HCT116 (cell line): ENCODE measurements at regions not wholly inside any gene's neighbourhood (a gene's known extent, or its start where the extent isn't known, plus 50 kb on each side); places are given as distances from the start of the nearest gene placed in this dataset.

Experiments
- ATAC-seq: fragments of 200-7000 bp; cut with Tn5 transposase; 2 replicates; pipeline ENCODE4 v1.9.1; 2020; ENCODE audit warnings: mild to moderate bottlenecking, moderate library complexity
- BruUV-seq: library from RNA; stranded (reverse); fragments of 400-500 nt; replicated peaks from 2 replicates; lab custom pipeline; 2021; lab: Mats Ljungman, UMichigan
- CTCF ChIA-PET: fragments of 300-600 bp; sonication (Branson Sonifier 250); formaldehyde crosslinking; loops from one replicate; lab custom pipeline; 2021; ENCODE audit warnings: antibody characterized with exemption; lab: Charles Lee
- POLR2A ChIA-PET: fragments of 300-600, 350-600 bp; sonication (Branson Sonifier 250); formaldehyde crosslinking; loops from one replicate; lab custom pipeline; 2021; ENCODE audit warnings: antibody characterized with exemption; lab: Charles Lee
- RAD21 ChIA-PET, 2 experiments: fragments of 300-600 bp; sonication (Branson Sonifier 250); formaldehyde crosslinking; loops; one replicate each; lab custom pipeline; 2023; ENCODE audit warnings: low total read pairs in 2 of 2; ENCODE audit not compliant: uncharacterized antibody in 2 of 2, unreplicated experiment in 2 of 2, low non-redundant PET in 1 of 2; lab: Charles Lee
- DNase-seq: peaks from one replicate; pipeline ENCODE4 v3.0.0-alpha.2; 2010; ENCODE audit warnings: low read depth, low spot score
- H2AFZ ChIP-seq: fragments of 200-600 bp; shearing (Covaris generic), sonication (generic); 2 replicates; pipeline ENCODE4 v1.6.1; 2017; ENCODE audit warnings: low read depth, mixed run types, mixed read lengths, antibody characterized with exemption, low read length; ENCODE audit not compliant: poor library complexity, severe bottlenecking
- H3K27ac ChIP-seq: 2 replicates; pipeline ENCODE4 v1.5.1; 2012; ENCODE audit warnings: low read depth, low read length
- H3K27me3 ChIP-seq: fragments of 200-600 bp; sonication (generic); 2 replicates; pipeline ENCODE4 v1.6.1; 2016; ENCODE audit warnings: mixed run types, low read length, mixed read lengths; ENCODE audit not compliant: insufficient read depth
- H3K36me3 ChIP-seq, 2 experiments: fragments of 200-500 bp in 1 of 2; fragments of 200-600 bp in 1 of 2; sonication (Bioruptor generic) in 1 of 2; sonication (generic) in 1 of 2; 2 replicates each; pipeline versions ENCODE4 v1.5.1 to v1.6.1; 2014 to 2016; ENCODE audit warnings: low read length in 2 of 2, inconsistent platforms in 1 of 2, mixed read lengths in 1 of 2, mixed run types in 1 of 2; ENCODE audit not compliant: insufficient read depth in 2 of 2, control insufficient read depth in 1 of 2
- H3K4me1 ChIP-seq, 2 experiments: fragments of 200-600 bp in 1 of 2; sonication (generic) in 1 of 2; 2 replicates each; pipeline versions ENCODE4 v1.5.1 to v1.6.1; 2012 to 2017; ENCODE audit warnings: low read length in 2 of 2, inconsistent platforms in 1 of 2, mild to moderate bottlenecking in 1 of 2, mixed read lengths in 1 of 2, mixed run types in 1 of 2, moderate library complexity in 1 of 2; ENCODE audit not compliant: insufficient read depth in 2 of 2, control insufficient read depth in 1 of 2
- H3K4me2 ChIP-seq: fragments of 200-600 bp; sonication (generic); 2 replicates; pipeline ENCODE4 v1.6.1; 2017; ENCODE audit warnings: mixed run types, low read length, mixed read lengths
- H3K4me3 ChIP-seq, 2 experiments: fragments of 200-600 bp in 1 of 2; sonication (generic) in 1 of 2; replicated peaks in 1 of 2; 2 replicates each; pipeline ENCODE4 v1.5.1; 2011 to 2016; ENCODE audit warnings: low read length in 2 of 2, control low read depth in 1 of 2, low read depth in 1 of 2, mild to moderate bottlenecking in 1 of 2, mixed read lengths in 1 of 2, mixed run types in 1 of 2
- H3K79me2 ChIP-seq: fragments of 200-600 bp; sonication (generic); 2 replicates; pipeline ENCODE4 v1.6.1; 2017; ENCODE audit warnings: mild to moderate bottlenecking, mixed run types, low read length, moderate library complexity, mixed read lengths; ENCODE audit not compliant: insufficient read depth
- H3K9ac ChIP-seq: fragments of 200-600 bp; sonication (generic); 2 replicates; pipeline ENCODE4 v1.6.1; 2016; ENCODE audit warnings: low read length, mixed read lengths
- H3K9me2 ChIP-seq: fragments of 200-600 bp; sonication (generic), shearing (Covaris generic); 2 replicates; pipeline ENCODE4 v1.6.1; 2017; ENCODE audit warnings: mixed run types, mild to moderate bottlenecking, moderate library complexity; ENCODE audit not compliant: insufficient read depth
- H3K9me3 ChIP-seq, 2 experiments: fragments of 200-500 bp in 1 of 2; fragments of 200-600 bp in 1 of 2; sonication (Bioruptor generic) in 1 of 2; sonication (generic) in 1 of 2; 2 replicates each; pipeline ENCODE4 v1.6.1; 2014 to 2017; ENCODE audit warnings: low read length in 2 of 2, mixed read lengths in 2 of 2, inconsistent platforms in 1 of 2, low read depth in 1 of 2, mild to moderate bottlenecking in 1 of 2, mixed run types in 1 of 2, moderate library complexity in 1 of 2; ENCODE audit not compliant: control insufficient read depth in 1 of 2, insufficient read depth in 1 of 2
- H4K20me1 ChIP-seq: fragments of 200-600 bp; sonication (generic), shearing (Covaris generic); 2 replicates; pipeline ENCODE4 v1.6.1; 2017; ENCODE audit warnings: mixed run types, mild to moderate bottlenecking, moderate library complexity; ENCODE audit not compliant: insufficient read depth
- ATF3 ChIP-seq: IDR thresholded peaks from 2 replicates; pipeline ENCODE4 v1.6.1; 2012
- CEBPB ChIP-seq: IDR thresholded peaks from 2 replicates; pipeline ENCODE4 v1.6.1; 2012; ENCODE audit warnings: low read depth
- EGR1 ChIP-seq: IDR thresholded peaks from 2 replicates; pipeline ENCODE4 v1.6.1; 2012; ENCODE audit warnings: low read depth
- ELF1 ChIP-seq: IDR thresholded peaks from 2 replicates; pipeline ENCODE4 v1.6.1; 2012; ENCODE audit warnings: low read depth, borderline replicate concordance
- EZH2 ChIP-seq: fragments of 200-600 bp; sonication (generic); IDR thresholded peaks from 2 replicates; pipeline ENCODE4 v1.6.1; 2017; ENCODE audit warnings: antibody characterized with exemption, mixed run types
- FOSL1 ChIP-seq: IDR thresholded peaks from 2 replicates; pipeline ENCODE4 v1.6.1; 2012; ENCODE audit warnings: low read depth
- JUND ChIP-seq: IDR thresholded peaks from 2 replicates; pipeline ENCODE4 v1.6.1; 2012
- POLR2A ChIP-seq: IDR thresholded peaks from 2 replicates; pipeline ENCODE4 v1.7.0; 2011; ENCODE audit warnings: borderline replicate concordance; ENCODE audit not compliant: insufficient read depth, insufficient read length; ENCODE audit errors: extremely low read depth
- POLR2AphosphoS5 ChIP-seq: IDR thresholded peaks from 2 replicates; pipeline ENCODE4 v1.6.1; 2011; ENCODE audit warnings: mild to moderate bottlenecking, low read depth, low read length, moderate library complexity
- ZBTB33 ChIP-seq: IDR thresholded peaks from 2 replicates; pipeline ENCODE4 v1.6.1; 2011; ENCODE audit warnings: mild to moderate bottlenecking, low read length, moderate library complexity; ENCODE audit not compliant: insufficient replicate concordance; ENCODE audit errors: extremely low read depth
- ZFX ChIP-seq: fragments of 450-650 bp; IDR thresholded peaks from 2 replicates; pipeline ENCODE4 v1.6.1; 2017
- ZNF274 ChIP-seq: fragments of 200-500 bp; sonication (Bioruptor generic); IDR thresholded peaks from 2 replicates; pipeline ENCODE4 v1.6.1; 2014; ENCODE audit warnings: mild to moderate bottlenecking, low read depth, low read length, inconsistent platforms
- intact Hi-C: fragments of 100-400 bp; cut with micrococcal nuclease; formaldehyde crosslinking; loops from 2 replicates; pipeline ENCODE4 v1.10.0; 2022
- TF ChIP-seq, protein P1 (sequence below), 3 experiments: fragments of 200-600 bp in 1 of 3; sonication (generic) in 1 of 3; IDR thresholded peaks in 2 of 3; conservative IDR thresholded peaks in 1 of 3; 2 replicates each; pipeline ENCODE4 v1.5.1; 2012 to 2017; ENCODE audit warnings: low read depth in 2 of 3, low read length in 2 of 3, antibody characterized with exemption in 1 of 3, borderline replicate concordance in 1 of 3, control low read depth in 1 of 3, mild to moderate bottlenecking in 1 of 3, mixed read lengths in 1 of 3, mixed run types in 1 of 3, moderate library complexity in 1 of 3; ENCODE audit not compliant: insufficient read depth in 1 of 3
- TF ChIP-seq, protein P2 (sequence below): IDR thresholded peaks from 2 replicates; pipeline ENCODE4 v1.6.1; 2012
- TF ChIP-seq, protein P3 (sequence below): IDR thresholded peaks from 2 replicates; pipeline ENCODE4 v1.6.1; 2012; ENCODE audit warnings: low read depth

DNA sequence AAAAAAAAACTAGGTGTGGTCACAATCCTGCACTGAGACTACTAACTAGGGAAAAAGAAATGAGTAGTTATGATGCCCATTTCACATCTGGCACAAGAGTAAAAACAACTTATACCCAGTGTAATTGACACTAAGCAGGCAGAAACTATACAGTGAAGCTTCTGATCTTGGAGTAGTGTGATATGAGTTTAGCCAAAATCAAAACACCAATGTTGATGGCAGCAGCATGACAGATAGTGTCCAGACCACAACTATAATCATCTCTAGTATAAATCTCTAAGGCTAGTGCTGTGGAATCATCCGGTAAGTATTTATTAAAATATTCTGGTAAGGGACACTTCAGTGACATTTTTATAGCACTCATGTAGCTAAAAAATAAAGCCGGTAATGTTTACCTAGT lies 108.5 kb upstream of the EPHA6 start:
- CTCF ChIA-PET, result no interaction called here
- POLR2A ChIA-PET, result no interaction called here
- Histone ChIP-seq H3K9ac (no peak overlapping the region), H2AFZ (no peak overlapping the region), H3K27ac (no peak overlapping the region), H3K36me3 (no peaks in the 10 kb centered on the region), H4K20me1 (no peaks in the 10 kb centered on the region), H3K4me2 (no peak overlapping the region), H3K4me1 (no peaks in the 10 kb centered on the region), H3K27me3 (no peaks in the 10 kb centered on the region), H3K9me3 (peaks cover 3 to 15% of the 10 kb centered on the region in 2 experiments; a peak in 2 of 4 replicates), H3K4me3 (no peak overlapping the region), H3K9me2 (no peaks in the 10 kb centered on the region), H3K79me2 (no peaks in the 10 kb centered on the region)
- intact Hi-C loops, result no loop called here
- TF ChIP-seq, protein P1, sequence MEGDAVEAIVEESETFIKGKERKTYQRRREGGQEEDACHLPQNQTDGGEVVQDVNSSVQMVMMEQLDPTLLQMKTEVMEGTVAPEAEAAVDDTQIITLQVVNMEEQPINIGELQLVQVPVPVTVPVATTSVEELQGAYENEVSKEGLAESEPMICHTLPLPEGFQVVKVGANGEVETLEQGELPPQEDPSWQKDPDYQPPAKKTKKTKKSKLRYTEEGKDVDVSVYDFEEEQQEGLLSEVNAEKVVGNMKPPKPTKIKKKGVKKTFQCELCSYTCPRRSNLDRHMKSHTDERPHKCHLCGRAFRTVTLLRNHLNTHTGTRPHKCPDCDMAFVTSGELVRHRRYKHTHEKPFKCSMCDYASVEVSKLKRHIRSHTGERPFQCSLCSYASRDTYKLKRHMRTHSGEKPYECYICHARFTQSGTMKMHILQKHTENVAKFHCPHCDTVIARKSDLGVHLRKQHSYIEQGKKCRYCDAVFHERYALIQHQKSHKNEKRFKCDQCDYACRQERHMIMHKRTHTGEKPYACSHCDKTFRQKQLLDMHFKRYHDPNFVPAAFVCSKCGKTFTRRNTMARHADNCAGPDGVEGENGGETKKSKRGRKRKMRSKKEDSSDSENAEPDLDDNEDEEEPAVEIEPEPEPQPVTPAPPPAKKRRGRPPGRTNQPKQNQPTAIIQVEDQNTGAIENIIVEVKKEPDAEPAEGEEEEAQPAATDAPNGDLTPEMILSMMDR (IDR thresholded peaks at IDR 0.05 in 2 of 3, conservative IDR thresholded peaks at IDR 0.05 in 1 of 3; ENCODE audit: borderline replicate concordance in 1 of 3, insufficient read depth in 1 of 3, low read depth in 2 of 3, low read length in 2 of 3), result no peak
- TF ChIP-seq FOSL1 (no peak), CEBPB (no peak), POLR2AphosphoS5 (no peak), JUND (no peak), ELF1 (no peak), EGR1 (no peak), ZFX (no peak), ZNF274 (no peak), ZBTB33 (no peak), EZH2 (no peak), ATF3 (no peak), POLR2A (no peak)
- TF ChIP-seq, protein P2, sequence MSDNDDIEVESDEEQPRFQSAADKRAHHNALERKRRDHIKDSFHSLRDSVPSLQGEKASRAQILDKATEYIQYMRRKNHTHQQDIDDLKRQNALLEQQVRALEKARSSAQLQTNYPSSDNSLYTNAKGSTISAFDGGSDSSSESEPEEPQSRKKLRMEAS, result no peak
- TF ChIP-seq, protein P3, sequence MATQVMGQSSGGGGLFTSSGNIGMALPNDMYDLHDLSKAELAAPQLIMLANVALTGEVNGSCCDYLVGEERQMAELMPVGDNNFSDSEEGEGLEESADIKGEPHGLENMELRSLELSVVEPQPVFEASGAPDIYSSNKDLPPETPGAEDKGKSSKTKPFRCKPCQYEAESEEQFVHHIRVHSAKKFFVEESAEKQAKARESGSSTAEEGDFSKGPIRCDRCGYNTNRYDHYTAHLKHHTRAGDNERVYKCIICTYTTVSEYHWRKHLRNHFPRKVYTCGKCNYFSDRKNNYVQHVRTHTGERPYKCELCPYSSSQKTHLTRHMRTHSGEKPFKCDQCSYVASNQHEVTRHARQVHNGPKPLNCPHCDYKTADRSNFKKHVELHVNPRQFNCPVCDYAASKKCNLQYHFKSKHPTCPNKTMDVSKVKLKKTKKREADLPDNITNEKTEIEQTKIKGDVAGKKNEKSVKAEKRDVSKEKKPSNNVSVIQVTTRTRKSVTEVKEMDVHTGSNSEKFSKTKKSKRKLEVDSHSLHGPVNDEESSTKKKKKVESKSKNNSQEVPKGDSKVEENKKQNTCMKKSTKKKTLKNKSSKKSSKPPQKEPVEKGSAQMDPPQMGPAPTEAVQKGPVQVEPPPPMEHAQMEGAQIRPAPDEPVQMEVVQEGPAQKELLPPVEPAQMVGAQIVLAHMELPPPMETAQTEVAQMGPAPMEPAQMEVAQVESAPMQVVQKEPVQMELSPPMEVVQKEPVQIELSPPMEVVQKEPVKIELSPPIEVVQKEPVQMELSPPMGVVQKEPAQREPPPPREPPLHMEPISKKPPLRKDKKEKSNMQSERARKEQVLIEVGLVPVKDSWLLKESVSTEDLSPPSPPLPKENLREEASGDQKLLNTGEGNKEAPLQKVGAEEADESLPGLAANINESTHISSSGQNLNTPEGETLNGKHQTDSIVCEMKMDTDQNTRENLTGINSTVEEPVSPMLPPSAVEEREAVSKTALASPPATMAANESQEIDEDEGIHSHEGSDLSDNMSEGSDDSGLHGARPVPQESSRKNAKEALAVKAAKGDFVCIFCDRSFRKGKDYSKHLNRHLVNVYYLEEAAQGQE, result no peak
- RAD21 ChIA-PET, result no interaction called here
- DNase-seq (no peak), ATAC-seq (no peak)
- no TSS peak for BruUV-seq
